ENCODE measurements at regions not wholly inside any gene's neighbourhood (a gene's known extent, or its start where the extent isn't known, plus 50 kb on each side); places are given as distances from the start of the nearest gene placed in this dataset.

DNA sequence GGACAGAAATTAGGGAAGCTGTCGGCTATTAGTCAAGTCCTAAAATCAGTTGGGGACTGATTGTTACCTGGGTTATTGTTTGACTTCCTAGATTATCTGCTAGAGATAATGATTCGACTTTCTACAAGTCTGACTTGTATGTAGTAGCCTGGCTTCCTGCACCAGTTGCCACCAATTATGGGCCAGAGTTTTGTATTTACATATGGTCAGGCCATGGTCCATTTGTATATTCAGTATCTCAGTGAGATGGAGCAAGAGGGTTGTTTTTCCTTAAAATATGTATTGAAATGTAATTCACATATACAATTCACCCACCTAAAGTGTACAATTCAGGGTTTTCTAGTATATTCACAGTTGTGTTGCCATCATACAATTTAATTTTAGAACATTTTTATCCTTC is 130.6 kb upstream of the PHACTR3 start:
- H3K4me3 ChIP-seq = no peak overlapping the region
- ATAC-seq = no peak
- ChIA-PET POLR2A (no interaction called here), CTCF (ENCODE audit: low intra/inter-chr PET ratio) (no interaction called here)
- intact Hi-C loops (cut with micrococcal nuclease) = no loop called here
- no peak overlapping the region for H3K9ac ChIP-seq (ENCODE audit: insufficient read depth in 1 of 2, low read depth in 2 of 2, low read length in 2 of 2)
- H3K9me1 ChIP-seq (ENCODE audit: control insufficient read depth, insufficient read depth, low read length) = no peaks in the 10 kb centered on the region
- in situ Hi-C loops (cut with MboI) = no loop called here
- DNase-seq (ENCODE audit: extremely low read depth in 1 of 4, low spot score in 3 of 4) = no peak
- H3K36me3 ChIP-seq (ENCODE audit: control insufficient read depth, insufficient read depth, low read length) = no peaks in the 10 kb centered on the region
- no peak for FAIRE-seq
- no peak overlapping the region for H3K4me2 ChIP-seq (ENCODE audit: insufficient read depth, low read length)
- H2AFZ ChIP-seq (ENCODE audit: low read depth, low read length) = no peak overlapping the region
- H3K9me3 ChIP-seq (replicated peaks; ENCODE audit: control insufficient read depth, insufficient read depth, low read depth, low read length) = no peaks in the 10 kb centered on the region
- peaks cover 10 to 28% of the 10 kb centered on the region in 2 experiments; a peak in 3 of 5 replicates for H3K27me3 ChIP-seq (ENCODE audit: control insufficient read depth in 2 of 2, insufficient read depth in 2 of 2, low read length in 2 of 2)
- H3K4me1 ChIP-seq (replicated peaks in 1 of 2; ENCODE audit: control insufficient read depth in 2 of 2, insufficient read depth in 2 of 2, low read length in 2 of 2) = 0 out of 5 replicates have a peak, but pooled peaks cover 0 to 2% of the 10 kb centered on the region in 2 experiments
- no peaks in the 10 kb centered on the region for H3K79me2 ChIP-seq (ENCODE audit: control insufficient read depth, insufficient read depth, low read length)
- no peaks in the 10 kb centered on the region; the same call in 1 of the 2 replicates for H4K20me1 ChIP-seq (replicated peaks; ENCODE audit: control insufficient read depth, insufficient read depth, low read length)
- no peak overlapping the region for H3K27ac ChIP-seq (ENCODE audit: extremely low read depth, low read depth, low read length)
- BruUV-seq (replicated peaks) = no TSS peak
- WGBS (ENCODE audit: insufficient coverage, low coverage, missing lambda C conversion rate) = 0% methylated on average over 2 of the region's 2 CpGs
- TF ChIP-seq ZNF707 (CRISPR knock-in tag; conservative IDR thresholded peaks at IDR 0.05) (no peak), BRF2 (IDR thresholded peaks at IDR 0.05; ENCODE audit: borderline replicate concordance, insufficient read depth, insufficient read length) (no peak), ZBTB8A (IDR thresholded peaks at IDR 0.05; ENCODE audit: partially characterized antibody) (no peak), RERE (CRISPR knock-in tag; IDR thresholded peaks at IDR 0.05; ENCODE audit: borderline replicate concordance) (no peak), ZNF449 (CRISPR knock-in tag; IDR thresholded peaks at IDR 0.05) (no peak), RNF2 (IDR thresholded peaks at IDR 0.05) (no peak), ZEB2 (IDR thresholded peaks at IDR 0.05) (no peak), PREB (CRISPR knock-in tag; IDR thresholded peaks at IDR 0.05) (no peak), U2AF1 (optimal IDR thresholded peaks at IDR 0.05; ENCODE audit: low read depth, low read length) (no peak), STAT5A (IDR thresholded peaks at IDR 0.05; ENCODE audit: borderline replicate concordance, low read length) (no peak), NFRKB (IDR thresholded peaks at IDR 0.05; ENCODE audit: low read depth) (no peak), BCL6 (CRISPR knock-in tag; IDR thresholded peaks at IDR 0.05) (no peak), NR3C1 (CRISPR knock-in tag; IDR thresholded peaks at IDR 0.05) (no peak), ADNP (tag; IDR thresholded peaks at IDR 0.05) (no peak), OTX1 (CRISPR knock-in tag; IDR thresholded peaks at IDR 0.05) (no peak), ZNF551 (CRISPR knock-in tag; IDR thresholded peaks at IDR 0.05) (no peak)

Measured in K562 (cell line).